Left ventricle myocardium inferior (tissue), 1 donor: ENCODE measurements at regions not wholly inside any gene's neighbourhood (a gene's known extent, or its start where the extent isn't known, plus 50 kb on each side); places are given as distances from the start of the nearest gene placed in this dataset.

Experiments used
- DNase-seq: peaks from one replicate; pipeline ENCODE4 v3.0.0-alpha.2; 2020
- H3K27ac ChIP-seq: fragments of 200-600 bp; replicated peaks from 2 replicates; pipeline ENCODE4 v1.8.0; 2021
- H3K27me3 ChIP-seq: fragments of 200-600 bp; 2 replicates; pipeline ENCODE4 v1.8.0; 2021; ENCODE audit warnings: low read depth
- H3K36me3 ChIP-seq: fragments of 200-600 bp; 2 replicates; pipeline ENCODE4 v1.8.0; 2021
- H3K4me1 ChIP-seq: fragments of 200-600 bp; 2 replicates; pipeline ENCODE4 v1.8.0; 2021
- H3K4me3 ChIP-seq: fragments of 200-600 bp; 2 replicates; pipeline ENCODE4 v1.8.0; 2021; ENCODE audit warnings: mild to moderate bottlenecking, moderate library complexity
- H3K9me3 ChIP-seq: fragments of 200-600 bp; replicated peaks from 2 replicates; pipeline ENCODE4 v1.8.0; 2021
- CTCF ChIP-seq: fragments of 200-600 bp; IDR thresholded peaks from 2 replicates; pipeline ENCODE4 v1.8.0; 2021; ENCODE audit warnings: antibody characterized with exemption, mild to moderate bottlenecking, borderline replicate concordance
- intact Hi-C: fragments of 100-400 bp; cut with micrococcal nuclease; formaldehyde crosslinking; loops from one replicate; pipeline ENCODE4 v1.11.0; 2022
- donor health status: DM: no; HTN: yes; CAD: no; lungs with severe emphysema.

GRCh38 chr9:113712053-113712452 is 164.1 kb upstream of the ZNF618 start:
- DNase-seq, result no peak
- no peaks in the 10 kb centered on the region for H3K27me3 ChIP-seq
- peaks cover 4% of the 10 kb centered on the region for H3K4me1 ChIP-seq
- peaks cover 26% of the 10 kb centered on the region for H3K9me3 ChIP-seq
- H3K4me3 ChIP-seq, result no peak overlapping the region
- no peaks in the 10 kb centered on the region for H3K36me3 ChIP-seq
- intact Hi-C loops, result no loop called here
- no peak overlapping the region for H3K27ac ChIP-seq
- TF ChIP-seq CTCF, result no peak

- no peak for DNase-seq
- Histone ChIP-seq H3K9me3 (peaks cover 24% of the 10 kb centered on the region), H3K36me3 (no peaks in the 10 kb centered on the region), H3K4me1 (peaks cover 4% of the 10 kb centered on the region), H3K4me3 (no peak overlapping the region), H3K27ac (no peak overlapping the region), H3K27me3 (peaks cover 14% of the 10 kb centered on the region)
- intact Hi-C loops, result no loop called here
- TF ChIP-seq CTCF, result no peak
Observed at GRCh38 chr9:113715086-113715485, 161.0 kb upstream of the ZNF618 start.

GRCh38 chr9:113719919-113720318 is 156.2 kb upstream of the ZNF618 start:
- Histone ChIP-seq H3K27ac (no peak overlapping the region), H3K4me1 (no peaks in the 10 kb centered on the region), H3K4me3 (no peak overlapping the region), H3K36me3 (no peaks in the 10 kb centered on the region), H3K27me3 (peaks cover 19% of the 10 kb centered on the region), H3K9me3 (peaks cover 49% of the 10 kb centered on the region)
- TF ChIP-seq CTCF, result no peak
- intact Hi-C loops, result no loop called here
- DNase-seq, result no peak

- peaks cover 19% of the 10 kb centered on the region for H3K27me3 ChIP-seq
- no peak overlapping the region for H3K4me3 ChIP-seq
- H3K4me1 ChIP-seq, result no peaks in the 10 kb centered on the region
- H3K9me3 ChIP-seq, result peaks cover 43% of the 10 kb centered on the region
- no peaks in the 10 kb centered on the region for H3K36me3 ChIP-seq
- intact Hi-C loops, result no loop called here
- no peak overlapping the region for H3K27ac ChIP-seq
- no peak for TF ChIP-seq CTCF
- DNase-seq, result no peak
Observed at GRCh38 chr9:113720495-113720894, 155.6 kb upstream of the ZNF618 start.

- Histone ChIP-seq H3K4me1 (no peaks in the 10 kb centered on the region), H3K27me3 (peaks cover 19% of the 10 kb centered on the region), H3K4me3 (no peak overlapping the region), H3K9me3 (peaks cover 29% of the 10 kb centered on the region), H3K36me3 (no peaks in the 10 kb centered on the region), H3K27ac (no peak overlapping the region)
- intact Hi-C loops, result no loop called here
- DNase-seq, result no peak
- TF ChIP-seq CTCF, result no peak
Observed at GRCh38 chr9:113721856-113722255, 154.3 kb upstream of the ZNF618 start.

- Histone ChIP-seq H3K4me1 (no peaks in the 10 kb centered on the region), H3K27ac (no peak overlapping the region), H3K36me3 (no peaks in the 10 kb centered on the region), H3K4me3 (no peak overlapping the region), H3K9me3 (peaks cover 36% of the 10 kb centered on the region), H3K27me3 (peaks cover 13% of the 10 kb centered on the region)
- intact Hi-C loops, result no loop called here
- no peak for TF ChIP-seq CTCF
- DNase-seq, result no peak
Observed at GRCh38 chr9:113724202-113724601, 151.9 kb upstream of the ZNF618 start.
